NCI-H2171 treated with DMSO at 0.1 percent for 48 hours (cell line): ENCODE measurements at regions not wholly inside any gene's neighbourhood (a gene's known extent, or its start where the extent isn't known, plus 50 kb on each side); places are given as distances from the start of the nearest gene placed in this dataset.

Source experiments
- DNase-seq: peaks from one replicate; lab custom pipeline; 2025; lab: John Stamatoyannopoulos, UW

GRCh38 chr20:22504829-22505377 lies 79.5 kb downstream of the FOXA2 start:
- DNase-seq, result no peak

GRCh38 chr20:22503577-22503976 lies 80.8 kb downstream of the FOXA2 start:
- no peak for DNase-seq

- DNase-seq, result no peak
Observed at GRCh38 chr20:22502731-22503191, 81.6 kb downstream of the FOXA2 start.

GRCh38 chr20:22501566-22502344 lies 82.6 kb downstream of the FOXA2 start:
- DNase-seq, result no peak

DNA sequence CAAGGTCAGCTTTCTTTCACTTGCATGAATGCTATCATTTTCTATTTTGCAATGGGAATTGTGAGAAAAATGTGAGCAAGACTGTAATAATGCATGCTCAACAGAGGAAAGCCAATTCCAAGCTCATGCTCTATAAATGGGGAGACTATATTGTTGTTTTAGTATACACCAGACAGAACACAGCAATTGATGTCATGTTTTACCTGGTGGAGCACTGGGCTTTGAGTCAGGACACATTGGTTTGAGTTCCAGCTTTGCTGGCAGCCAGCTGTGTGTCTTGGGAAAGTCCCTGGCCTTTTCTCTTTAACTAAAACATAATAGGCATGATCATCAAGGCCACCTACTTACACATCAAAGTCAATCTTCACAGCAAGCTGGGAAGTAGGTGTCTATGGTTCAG lies 83.3 kb downstream of the FOXA2 start:
- no peak for DNase-seq

- DNase-seq, result no peak
Observed at GRCh38 chr20:22499515-22500166, 84.7 kb downstream of the FOXA2 start.

DNA sequence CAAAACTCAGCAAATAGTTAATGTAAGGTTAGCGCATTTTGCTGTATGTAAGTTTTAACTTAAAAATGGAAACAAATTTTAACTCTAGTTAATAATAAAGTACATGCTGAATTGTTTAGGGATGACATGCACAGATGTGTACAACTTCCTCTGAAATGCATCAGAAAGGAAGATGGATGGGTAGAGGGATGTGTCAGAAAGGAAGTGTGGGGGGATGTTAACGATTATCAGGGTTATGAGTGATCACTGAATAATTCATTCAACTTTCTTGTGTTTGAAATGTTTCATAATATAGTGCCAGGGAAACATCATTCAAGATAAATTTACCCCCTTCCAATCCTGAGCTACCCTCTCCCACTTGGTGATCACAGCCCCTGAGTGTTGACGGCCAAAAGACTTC lies 87.6 kb downstream of the FOXA2 start:
- no peak for DNase-seq

DNA sequence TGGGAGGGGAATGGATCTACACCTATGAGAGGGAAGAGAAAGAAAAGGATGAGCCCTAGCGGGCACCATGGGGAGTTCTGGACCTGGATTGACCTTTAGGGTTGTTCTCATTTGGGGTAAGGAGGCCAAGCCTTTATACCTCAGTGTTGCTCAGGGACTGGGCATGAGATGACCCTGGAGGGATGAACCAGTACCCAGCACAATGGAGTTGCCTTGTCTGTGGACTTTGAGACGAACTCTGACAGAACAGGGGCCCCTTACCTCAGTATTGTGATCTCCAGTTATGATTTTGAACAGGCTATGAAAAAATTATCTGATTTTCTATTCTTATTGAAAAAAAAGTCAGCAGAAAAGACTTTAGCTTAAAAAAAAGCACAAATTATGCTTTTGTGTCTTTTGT lies 88.6 kb downstream of the FOXA2 start:
- no peak for DNase-seq

DNA sequence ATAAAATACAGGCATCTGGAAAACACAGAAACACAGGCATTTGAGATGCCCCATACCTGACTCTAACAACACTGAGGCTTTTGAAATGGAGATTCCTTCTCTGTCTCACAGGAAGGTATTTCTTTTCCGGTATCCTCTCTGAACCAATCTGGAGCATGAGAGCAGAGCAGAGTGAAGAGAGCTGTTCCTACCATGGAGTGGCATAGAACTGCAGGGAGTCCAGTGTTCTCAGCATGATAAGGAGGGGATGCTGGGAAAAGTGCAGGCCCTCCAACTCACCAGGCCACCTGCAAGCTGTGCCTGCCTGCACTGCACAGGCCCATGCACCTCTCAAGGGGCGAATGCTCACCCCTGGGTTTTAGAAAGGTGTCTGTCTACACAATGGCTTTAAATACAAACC lies 89.2 kb downstream of the FOXA2 start:
- no peak for DNase-seq

GRCh38 chr20:22492497-22492896 lies 91.9 kb downstream of the FOXA2 start:
- no peak for DNase-seq

- DNase-seq, result no peak
Observed at GRCh38 chr20:22491194-22491505, 93.2 kb downstream of the FOXA2 start.

DNA sequence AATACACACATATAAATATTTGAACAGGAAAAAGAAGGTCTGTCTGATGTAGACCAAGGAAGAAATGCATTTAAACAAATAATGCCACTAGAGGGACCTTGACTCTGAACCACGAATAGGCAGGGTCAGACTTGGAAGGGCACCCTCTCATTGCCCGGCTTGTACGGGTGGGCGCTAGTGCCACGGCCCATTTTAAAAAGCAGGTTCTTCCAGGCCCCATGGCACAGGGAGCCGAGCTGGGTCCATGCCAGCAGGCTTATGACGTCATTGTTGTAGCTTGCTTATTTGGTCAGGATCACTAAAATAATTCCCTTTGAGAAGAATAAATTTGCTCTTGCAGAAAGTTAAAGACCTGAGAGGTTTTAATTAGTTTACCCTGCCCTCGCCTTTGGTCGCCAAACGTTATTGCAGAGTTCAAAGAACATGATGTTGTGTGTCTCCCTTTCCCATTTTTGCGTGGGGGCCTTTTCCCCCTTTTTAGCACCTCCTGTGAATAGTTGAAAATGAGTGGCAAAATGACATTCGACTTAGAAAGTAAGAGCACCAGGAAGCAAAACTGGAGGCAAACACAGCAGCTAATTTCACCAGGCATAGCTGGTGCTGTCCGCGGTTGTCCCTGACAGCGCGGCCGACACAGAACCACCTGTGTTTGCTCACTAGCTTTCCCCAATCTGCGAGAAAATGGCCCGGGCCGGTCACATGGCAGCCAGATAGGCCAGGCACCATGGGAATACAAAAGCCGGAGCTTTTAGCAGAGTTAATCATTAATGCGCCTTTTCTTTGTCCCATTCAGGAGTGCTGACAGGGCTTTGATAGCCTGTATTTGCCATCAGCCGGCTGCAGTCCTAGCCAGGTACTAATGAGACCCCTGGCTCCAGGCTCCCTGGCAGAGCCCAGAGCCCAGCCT lies 93.8 kb downstream of the FOXA2 start:
- DNase-seq, result no peak

GRCh38 chr20:22489626-22490286 lies 94.6 kb downstream of the FOXA2 start:
- DNase-seq, result no peak

DNA sequence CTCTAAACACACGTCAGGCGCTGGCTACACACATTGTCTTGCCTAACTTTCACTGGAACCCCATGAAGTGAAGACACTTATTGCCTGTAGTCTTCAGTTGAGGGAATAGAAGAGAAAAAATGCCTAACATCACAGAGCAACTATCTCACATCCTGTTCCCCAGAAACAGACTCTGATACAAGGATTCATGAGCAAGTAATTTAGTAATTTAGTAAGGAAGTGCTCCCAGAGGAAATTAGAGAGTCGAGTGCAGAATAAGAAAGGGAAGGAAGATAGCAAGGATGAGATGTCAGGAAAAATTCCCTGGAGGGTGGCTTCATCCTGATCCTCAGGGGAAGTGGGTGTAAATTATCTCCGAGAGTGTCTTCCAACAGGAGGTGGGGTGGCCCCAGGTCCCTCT lies 104.0 kb downstream of the FOXA2 start:
- no peak for DNase-seq

GRCh38 chr20:22475662-22476061 lies 108.7 kb downstream of the FOXA2 start:
- DNase-seq, result no peak

GRCh38 chr20:22474224-22474623 lies 110.1 kb downstream of the FOXA2 start:
- no peak for DNase-seq

DNA sequence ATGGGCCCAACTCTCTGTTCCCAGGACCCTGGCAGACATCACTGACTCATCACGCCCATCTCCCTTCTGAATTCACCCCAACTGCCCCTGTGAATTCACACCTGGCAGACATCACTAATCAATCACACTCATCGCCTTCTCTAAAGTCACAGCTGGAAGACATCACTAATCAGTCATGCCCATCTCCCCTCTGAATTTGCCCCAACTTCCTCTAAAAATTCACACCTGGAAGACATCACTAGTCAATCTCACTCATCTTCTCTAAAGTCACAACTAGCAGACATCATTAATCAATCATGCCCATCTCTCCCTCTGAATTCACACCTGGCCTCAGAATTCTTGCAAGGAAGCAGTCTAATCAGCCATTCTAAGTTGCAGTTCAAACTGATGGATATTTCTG lies 111.1 kb downstream of the FOXA2 start:
- no peak for DNase-seq

GRCh38 chr20:22472447-22473100 lies 111.8 kb downstream of the FOXA2 start:
- no peak for DNase-seq

- DNase-seq, result no peak
Observed at GRCh38 chr20:22471156-22471836, 113.1 kb downstream of the FOXA2 start.

DNA sequence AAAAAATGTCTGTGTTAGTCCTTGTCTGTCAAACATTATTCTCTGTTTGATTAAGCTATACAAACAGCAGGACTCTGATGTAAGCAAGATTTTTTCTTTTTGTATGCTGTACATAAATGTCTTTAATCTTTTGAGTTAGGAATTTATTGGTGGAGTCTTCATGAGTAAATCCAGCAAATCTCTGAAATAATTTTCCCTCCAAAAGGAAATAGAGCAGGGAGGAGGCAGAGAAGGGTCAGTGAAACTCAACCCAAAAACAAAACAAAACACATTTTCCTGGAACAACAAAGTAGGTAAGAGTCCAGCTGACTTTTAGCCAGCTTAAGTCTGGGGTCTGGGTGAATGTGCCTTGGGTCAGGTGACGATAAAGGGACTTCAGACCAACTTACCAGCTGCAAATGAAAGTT lies 113.7 kb downstream of the FOXA2 start:
- no peak for DNase-seq
